ENCODE measurements at regions not wholly inside any gene's neighbourhood (a gene's known extent, or its start where the extent isn't known, plus 50 kb on each side); places are given as distances from the start of the nearest gene placed in this dataset.

- no peak overlapping the region; the same call in 1 of the 2 replicates for H3K27ac ChIP-seq
- H3K9ac ChIP-seq (ENCODE audit: insufficient read length): no peak overlapping the region
- H3K36me3 ChIP-seq (ENCODE audit: insufficient read depth, low read length): no peaks in the 10 kb centered on the region
- no peak for TF ChIP-seq FOXP2 (optimal IDR thresholded peaks at IDR 0.05; ENCODE audit: control extremely low read depth, extremely low read length, insufficient read depth)
- TF ChIP-seq POLR2AphosphoS5 (IDR thresholded peaks at IDR 0.05; ENCODE audit: borderline replicate concordance, low read depth, low read length): peak; percentile 53; the same call in 1 of the 2 replicates
- H3K4me3 ChIP-seq: peak overlapping the region; percentile 60
- no peaks in the 10 kb centered on the region for H3K9me3 ChIP-seq (ENCODE audit: low read depth, low read length)
- DNase-seq (ENCODE audit: low read depth, low spot score): peak; percentile 51
Measured at GRCh38 chr3:194816748-194817591, 131.3 kb downstream of the FAM43A start.

GRCh38 chr3:194817592-194817930 is 131.9 kb downstream of the FAM43A start:
- no peaks in the 10 kb centered on the region for H3K9me3 ChIP-seq (ENCODE audit: low read depth, low read length)
- TF ChIP-seq EZH2 (IDR thresholded peaks at IDR 0.05) (no peak), FOXP2 (optimal IDR thresholded peaks at IDR 0.05; ENCODE audit: control extremely low read depth, extremely low read length, insufficient read depth) (no peak), POLR2AphosphoS5 (IDR thresholded peaks at IDR 0.05; ENCODE audit: borderline replicate concordance, low read depth, low read length) (no peak)
- no peak overlapping the region for H3K9ac ChIP-seq (ENCODE audit: insufficient read length)
- H3K27ac ChIP-seq: no peak overlapping the region
- no peaks in the 10 kb centered on the region for H3K36me3 ChIP-seq (ENCODE audit: insufficient read depth, low read length)
- peak overlapping the region; percentile 60 for H3K4me3 ChIP-seq
- no peak for DNase-seq (ENCODE audit: low read depth, low spot score)

GRCh38 chr3:194817936-194818335 is 132.3 kb downstream of the FAM43A start:
- TF ChIP-seq FOXP2 (optimal IDR thresholded peaks at IDR 0.05; ENCODE audit: control extremely low read depth, extremely low read length, insufficient read depth): no peak
- TF ChIP-seq POLR2AphosphoS5 (IDR thresholded peaks at IDR 0.05; ENCODE audit: borderline replicate concordance, low read depth, low read length): no peak
- no peak for TF ChIP-seq EZH2 (IDR thresholded peaks at IDR 0.05)
- Histone ChIP-seq H3K9ac (ENCODE audit: insufficient read length) (no peak overlapping the region), H3K27ac (no peak overlapping the region), H3K4me3 (no peak overlapping the region), H3K36me3 (ENCODE audit: insufficient read depth, low read length) (no peaks in the 10 kb centered on the region), H3K9me3 (ENCODE audit: low read depth, low read length) (no peaks in the 10 kb centered on the region)
- no peak for DNase-seq (ENCODE audit: low read depth, low spot score)

GRCh38 chr3:194824100-194824499 is 138.4 kb downstream of the FAM43A start:
- no peak for DNase-seq (ENCODE audit: low read depth, low spot score)
- H3K36me3 ChIP-seq (ENCODE audit: insufficient read depth, low read length): no peaks in the 10 kb centered on the region
- no peak overlapping the region for H3K9ac ChIP-seq (ENCODE audit: insufficient read length)
- TF ChIP-seq EZH2 (IDR thresholded peaks at IDR 0.05) (no peak), POLR2AphosphoS5 (IDR thresholded peaks at IDR 0.05; ENCODE audit: borderline replicate concordance, low read depth, low read length) (no peak), FOXP2 (optimal IDR thresholded peaks at IDR 0.05; ENCODE audit: control extremely low read depth, extremely low read length, insufficient read depth) (no peak)
- H3K9me3 ChIP-seq (ENCODE audit: low read depth, low read length): no peaks in the 10 kb centered on the region
- no peak overlapping the region for H3K27ac ChIP-seq
- no peak overlapping the region for H3K4me3 ChIP-seq

- no peak for DNase-seq (ENCODE audit: low read depth, low spot score)
- Histone ChIP-seq H3K27ac (no peak overlapping the region), H3K4me3 (no peak overlapping the region), H3K36me3 (ENCODE audit: insufficient read depth, low read length) (no peaks in the 10 kb centered on the region), H3K9me3 (ENCODE audit: low read depth, low read length) (no peaks in the 10 kb centered on the region), H3K9ac (ENCODE audit: insufficient read length) (no peak overlapping the region)
- TF ChIP-seq EZH2 (IDR thresholded peaks at IDR 0.05): no peak
Measured at GRCh38 chr3:194824701-194825111, 139.0 kb downstream of the FAM43A start.

- TF ChIP-seq POLR2AphosphoS5 (IDR thresholded peaks at IDR 0.05; ENCODE audit: borderline replicate concordance, low read depth, low read length): no peak
- H3K27ac ChIP-seq: no peak overlapping the region
Measured at GRCh38 chr3:194826594-194826993, 140.9 kb downstream of the FAM43A start.

GRCh38 chr3:194827486-194827885 is 141.8 kb downstream of the FAM43A start:
- no peak for DNase-seq (ENCODE audit: low read depth, low spot score)
- Histone ChIP-seq H3K36me3 (ENCODE audit: insufficient read depth, low read length) (no peaks in the 10 kb centered on the region), H3K9me3 (ENCODE audit: low read depth, low read length) (no peaks in the 10 kb centered on the region), H3K27ac (no peak overlapping the region), H3K4me3 (no peak overlapping the region), H3K9ac (ENCODE audit: insufficient read length) (no peak overlapping the region)
- no peak for TF ChIP-seq POLR2AphosphoS5 (IDR thresholded peaks at IDR 0.05; ENCODE audit: borderline replicate concordance, low read depth, low read length)
- TF ChIP-seq EZH2 (IDR thresholded peaks at IDR 0.05): no peak
- TF ChIP-seq FOXP2 (optimal IDR thresholded peaks at IDR 0.05; ENCODE audit: control extremely low read depth, extremely low read length, insufficient read depth): no peak

More at GRCh38 chr3:194826594-194826993, 140.9 kb downstream of the FAM43A start:
- Histone ChIP-seq H3K36me3 (ENCODE audit: insufficient read depth, low read length) (no peaks in the 10 kb centered on the region), H3K4me3 (no peak overlapping the region), H3K9ac (ENCODE audit: insufficient read length) (no peak overlapping the region), H3K9me3 (ENCODE audit: low read depth, low read length) (no peaks in the 10 kb centered on the region)
- DNase-seq (ENCODE audit: low read depth, low spot score): no peak

GRCh38 chr3:194828116-194828515 is 142.4 kb downstream of the FAM43A start:
- Histone ChIP-seq H3K9me3 (ENCODE audit: low read depth, low read length) (no peaks in the 10 kb centered on the region), H3K36me3 (ENCODE audit: insufficient read depth, low read length) (no peaks in the 10 kb centered on the region), H3K4me3 (no peak overlapping the region), H3K9ac (ENCODE audit: insufficient read length) (no peak overlapping the region), H3K27ac (no peak overlapping the region)
- TF ChIP-seq FOXP2 (optimal IDR thresholded peaks at IDR 0.05; ENCODE audit: control extremely low read depth, extremely low read length, insufficient read depth) (no peak), EZH2 (IDR thresholded peaks at IDR 0.05) (no peak), POLR2AphosphoS5 (IDR thresholded peaks at IDR 0.05; ENCODE audit: borderline replicate concordance, low read depth, low read length) (no peak)
- DNase-seq (ENCODE audit: low read depth, low spot score): no peak

GRCh38 chr3:194828926-194829325 is 143.2 kb downstream of the FAM43A start:
- no peak for DNase-seq (ENCODE audit: low read depth, low spot score)
- Histone ChIP-seq H3K27ac (no peak overlapping the region), H3K4me3 (no peak overlapping the region), H3K36me3 (ENCODE audit: insufficient read depth, low read length) (no peaks in the 10 kb centered on the region), H3K9ac (ENCODE audit: insufficient read length) (no peak overlapping the region), H3K9me3 (ENCODE audit: low read depth, low read length) (no peaks in the 10 kb centered on the region)
- no peak for TF ChIP-seq POLR2AphosphoS5 (IDR thresholded peaks at IDR 0.05; ENCODE audit: borderline replicate concordance, low read depth, low read length)
- TF ChIP-seq EZH2 (IDR thresholded peaks at IDR 0.05): no peak
- TF ChIP-seq FOXP2 (optimal IDR thresholded peaks at IDR 0.05; ENCODE audit: control extremely low read depth, extremely low read length, insufficient read depth): no peak

Measured in SK-N-MC (cell line).